Left ventricle myocardium inferior (tissue), 1 donor: ENCODE measurements at regions not wholly inside any gene's neighbourhood (a gene's known extent, or its start where the extent isn't known, plus 50 kb on each side); places are given as distances from the start of the nearest gene placed in this dataset.

Experiments used
- DNase-seq: peaks from one replicate; pipeline ENCODE4 v3.0.0-alpha.2; 2020
- H3K27ac ChIP-seq: fragments of 200-600 bp; replicated peaks from 2 replicates; pipeline ENCODE4 v1.8.0; 2021
- H3K27me3 ChIP-seq: fragments of 200-600 bp; 2 replicates; pipeline ENCODE4 v1.8.0; 2021; ENCODE audit warnings: low read depth
- H3K36me3 ChIP-seq: fragments of 200-600 bp; 2 replicates; pipeline ENCODE4 v1.8.0; 2021
- H3K4me1 ChIP-seq: fragments of 200-600 bp; 2 replicates; pipeline ENCODE4 v1.8.0; 2021
- H3K4me3 ChIP-seq: fragments of 200-600 bp; 2 replicates; pipeline ENCODE4 v1.8.0; 2021; ENCODE audit warnings: mild to moderate bottlenecking, moderate library complexity
- H3K9me3 ChIP-seq: fragments of 200-600 bp; replicated peaks from 2 replicates; pipeline ENCODE4 v1.8.0; 2021
- CTCF ChIP-seq: fragments of 200-600 bp; IDR thresholded peaks from 2 replicates; pipeline ENCODE4 v1.8.0; 2021; ENCODE audit warnings: antibody characterized with exemption, mild to moderate bottlenecking, borderline replicate concordance
- intact Hi-C: fragments of 100-400 bp; cut with micrococcal nuclease; formaldehyde crosslinking; loops from one replicate; pipeline ENCODE4 v1.11.0; 2022
- donor health status: DM: no; HTN: yes; CAD: no; lungs with severe emphysema.

GRCh38 chr5:77828445-77828844 is 52.3 kb upstream of the TBCA start:
- Histone ChIP-seq H3K27me3 (peaks cover 67% of the 10 kb centered on the region), H3K4me1 (no peaks in the 10 kb centered on the region), H3K4me3 (no peak overlapping the region), H3K9me3 (no peaks in the 10 kb centered on the region), H3K36me3 (no peaks in the 10 kb centered on the region), H3K27ac (no peak overlapping the region)
- intact Hi-C loops: no loop called here
- TF ChIP-seq CTCF: no peak
- DNase-seq: no peak
